HG02885 (cell line): ENCODE measurements at regions not wholly inside any gene's neighbourhood (a gene's known extent, or its start where the extent isn't known, plus 50 kb on each side); places are given as distances from the start of the nearest gene placed in this dataset.
A peak's percentile ranks its signal among the peaks of the same experiment; 100 is the strongest.

Source experiments
- ATAC-seq: cut with Tn5 transposase; IDR thresholded peaks from one replicate; pipeline ENCODE4 v1.9.1; 2021; ENCODE audit warnings: mild to moderate bottlenecking; ENCODE audit not compliant: unreplicated experiment, poor library complexity

GRCh38 chr15:66848116-66848515 lies 146.1 kb downstream of the SMAD6 start:
- no peak for ATAC-seq

- no peak for ATAC-seq
These were observed 146.8 kb downstream of the SMAD6 start for GRCh38 chr15:66848686-66849392.

- ATAC-seq: no peak
These were observed 147.3 kb downstream of the SMAD6 start for GRCh38 chr15:66849393-66849745.

- no peak for ATAC-seq
These were observed 147.7 kb downstream of the SMAD6 start for GRCh38 chr15:66849746-66850077.

- no peak for ATAC-seq
These were observed 148.3 kb downstream of the SMAD6 start for GRCh38 chr15:66850078-66850991.

- no peak for ATAC-seq
These were observed 148.9 kb downstream of the SMAD6 start for GRCh38 chr15:66850996-66851310.

GRCh38 chr15:66851311-66852063 lies 149.5 kb downstream of the SMAD6 start:
- ATAC-seq: peak; percentile 64

GRCh38 chr15:66852064-66852905 lies 150.2 kb downstream of the SMAD6 start:
- ATAC-seq: no peak

GRCh38 chr15:66854012-66854965 lies 152.3 kb downstream of the SMAD6 start:
- no peak for ATAC-seq

- ATAC-seq: no peak
These were observed 153.0 kb downstream of the SMAD6 start for GRCh38 chr15:66855041-66855440.

GRCh38 chr15:66857694-66858093 lies 155.7 kb downstream of the SMAD6 start:
- ATAC-seq: no peak

GRCh38 chr15:66858423-66859207 lies 156.6 kb downstream of the SMAD6 start:
- no peak for ATAC-seq

- no peak for ATAC-seq
These were observed 157.7 kb downstream of the SMAD6 start for GRCh38 chr15:66859688-66860253.

GRCh38 chr15:66860844-66861243 lies 158.8 kb downstream of the SMAD6 start:
- no peak for ATAC-seq

GRCh38 chr15:66862111-66862939 lies 160.3 kb downstream of the SMAD6 start:
- no peak for ATAC-seq

- ATAC-seq: peak; percentile 75
These were observed 160.9 kb downstream of the SMAD6 start for GRCh38 chr15:66862940-66863335.

- no peak for ATAC-seq
These were observed 161.5 kb downstream of the SMAD6 start for GRCh38 chr15:66863390-66864085.
